Cardiac muscle cell (in vitro differentiated cells and primary cell): ENCODE measurements at regions not wholly inside any gene's neighbourhood (a gene's known extent, or its start where the extent isn't known, plus 50 kb on each side); places are given as distances from the start of the nearest gene placed in this dataset.
A peak's percentile ranks its signal among the peaks of the same experiment; 100 is the strongest.

Source experiments
- DNase-seq, 2 donors: peaks; one replicate each; pipeline versions ENCODE4 v3.0.0 to v3.0.0-alpha.2; 2010 to 2017; ENCODE audit warnings: low read depth in 1 of 2, low spot score in 1 of 2
- H3K27ac ChIP-seq: fragments of 200-600 bp; sonication (generic); 2 replicates; pipeline ENCODE4 v1.5.1; 2016
- H3K27me3 ChIP-seq: fragments of 200-600 bp; sonication (generic); 2 replicates; pipeline ENCODE4 v1.6.0; 2016; ENCODE audit warnings: control low read depth
- H3K36me3 ChIP-seq: fragments of 200-600 bp; sonication (generic); 2 replicates; pipeline ENCODE4 v1.5.1; 2016; ENCODE audit warnings: control low read depth
- H3K4me1 ChIP-seq: fragments of 200-600 bp; sonication (generic); 2 replicates; pipeline ENCODE4 v1.8.1; 2017; ENCODE audit warnings: low read depth, mild to moderate bottlenecking, mixed run types
- H3K4me3 ChIP-seq: fragments of 200-600 bp; sonication (generic); 2 replicates; pipeline ENCODE4 v1.5.1; 2016; ENCODE audit warnings: mild to moderate bottlenecking
- H3K9me3 ChIP-seq: fragments of 200-600 bp; sonication (generic); 2 replicates; pipeline ENCODE4 v1.5.1; 2017; ENCODE audit warnings: low read depth, mild to moderate bottlenecking, control low read depth
- TF ChIP-seq, protein P1 (sequence below): IDR thresholded peaks from 2 replicates; pipeline ENCODE4 v1.5.1; 2012; ENCODE audit warnings: low read depth, mild to moderate bottlenecking, low read length

DNA sequence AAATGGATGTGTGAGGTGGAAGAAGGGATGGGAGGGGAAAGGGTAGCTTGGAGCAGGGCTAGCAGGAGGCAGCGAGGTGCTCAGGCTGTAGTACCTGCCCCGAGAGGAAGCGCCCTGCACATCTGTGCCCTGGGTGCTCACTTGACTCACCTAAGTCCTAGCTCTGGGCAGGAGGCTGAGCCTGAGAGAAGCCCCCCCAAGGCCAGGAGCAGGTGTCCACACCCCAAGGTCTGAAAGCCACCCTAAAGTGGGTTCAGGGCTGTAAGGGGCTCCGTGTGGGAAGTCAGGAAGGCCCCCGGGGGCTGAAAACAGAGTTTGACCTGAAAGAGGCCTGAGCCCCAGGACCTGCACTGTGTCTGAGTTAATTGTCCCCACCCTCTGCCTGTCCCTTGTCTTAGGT is 95.8 kb upstream of the PODXL start:
- TF ChIP-seq, protein P1, sequence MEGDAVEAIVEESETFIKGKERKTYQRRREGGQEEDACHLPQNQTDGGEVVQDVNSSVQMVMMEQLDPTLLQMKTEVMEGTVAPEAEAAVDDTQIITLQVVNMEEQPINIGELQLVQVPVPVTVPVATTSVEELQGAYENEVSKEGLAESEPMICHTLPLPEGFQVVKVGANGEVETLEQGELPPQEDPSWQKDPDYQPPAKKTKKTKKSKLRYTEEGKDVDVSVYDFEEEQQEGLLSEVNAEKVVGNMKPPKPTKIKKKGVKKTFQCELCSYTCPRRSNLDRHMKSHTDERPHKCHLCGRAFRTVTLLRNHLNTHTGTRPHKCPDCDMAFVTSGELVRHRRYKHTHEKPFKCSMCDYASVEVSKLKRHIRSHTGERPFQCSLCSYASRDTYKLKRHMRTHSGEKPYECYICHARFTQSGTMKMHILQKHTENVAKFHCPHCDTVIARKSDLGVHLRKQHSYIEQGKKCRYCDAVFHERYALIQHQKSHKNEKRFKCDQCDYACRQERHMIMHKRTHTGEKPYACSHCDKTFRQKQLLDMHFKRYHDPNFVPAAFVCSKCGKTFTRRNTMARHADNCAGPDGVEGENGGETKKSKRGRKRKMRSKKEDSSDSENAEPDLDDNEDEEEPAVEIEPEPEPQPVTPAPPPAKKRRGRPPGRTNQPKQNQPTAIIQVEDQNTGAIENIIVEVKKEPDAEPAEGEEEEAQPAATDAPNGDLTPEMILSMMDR = no peak
- no peak for DNase-seq
- Histone ChIP-seq H3K27ac (no peak overlapping the region), H3K9me3 (no peaks in the 10 kb centered on the region), H3K4me3 (no peak overlapping the region), H3K27me3 (no peaks in the 10 kb centered on the region), H3K36me3 (no peaks in the 10 kb centered on the region), H3K4me1 (peaks cover 21% of the 10 kb centered on the region)

DNA sequence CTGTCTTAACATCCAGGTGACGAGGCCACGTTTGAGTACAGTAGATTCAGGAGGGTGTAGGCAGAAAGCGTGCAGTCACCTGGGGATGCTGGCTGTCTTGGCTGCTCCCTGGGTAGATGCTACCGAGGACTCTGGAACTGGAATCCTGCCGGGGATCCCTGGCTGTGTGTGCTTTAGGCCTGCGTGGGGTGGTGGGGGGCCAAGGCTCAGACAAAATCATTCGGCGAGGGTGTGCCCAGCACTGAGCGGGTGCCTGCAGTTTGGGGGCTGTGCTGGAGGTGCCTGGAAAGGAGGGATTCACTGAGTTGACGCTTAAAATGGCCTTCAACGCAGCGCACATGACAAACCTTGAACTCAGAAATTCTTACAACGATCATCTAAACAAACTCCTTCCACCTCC is 93.5 kb upstream of the PODXL start:
- Histone ChIP-seq H3K9me3 (no peaks in the 10 kb centered on the region), H3K27me3 (no peaks in the 10 kb centered on the region), H3K27ac (peak overlapping the region; percentile 89), H3K4me1 (peaks cover 21% of the 10 kb centered on the region), H3K36me3 (no peaks in the 10 kb centered on the region), H3K4me3 (no peak overlapping the region)
- TF ChIP-seq, protein P1 = no peak
- no peak for DNase-seq

DNA sequence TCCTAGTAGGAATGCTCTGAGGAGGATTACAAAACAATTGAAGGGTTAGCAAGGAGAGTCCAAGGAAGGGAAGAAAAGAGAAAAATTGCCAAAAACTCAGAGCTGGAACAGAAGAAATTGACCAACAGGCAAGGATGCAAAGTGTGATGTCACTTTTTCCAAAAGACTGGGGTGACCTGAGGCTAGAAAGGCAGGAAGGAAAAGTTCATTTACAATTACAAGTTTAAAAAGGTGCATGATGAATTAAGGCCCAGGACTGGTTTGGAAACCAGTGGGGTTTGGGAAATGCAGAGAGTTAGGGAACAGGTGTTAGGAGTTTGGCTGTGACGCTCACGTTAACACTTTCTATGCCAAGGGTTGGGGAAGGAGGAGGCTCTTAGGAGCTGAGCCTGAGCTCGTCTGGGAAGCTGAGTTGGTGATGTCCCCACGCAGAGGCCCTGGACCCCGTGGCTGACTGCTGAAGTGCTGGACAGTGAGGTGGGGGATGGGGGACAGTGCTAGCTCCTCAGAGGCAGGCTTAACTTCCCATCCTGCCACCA is 92.6 kb upstream of the PODXL start:
- DNase-seq = peak in 1 of 2 donors; percentile 57
- no peaks in the 10 kb centered on the region for H3K27me3 ChIP-seq
- H3K36me3 ChIP-seq = no peaks in the 10 kb centered on the region
- TF ChIP-seq, protein P1 = no peak
- H3K4me1 ChIP-seq = peaks cover 21% of the 10 kb centered on the region
- no peaks in the 10 kb centered on the region for H3K9me3 ChIP-seq
- H3K4me3 ChIP-seq = no peak overlapping the region
- H3K27ac ChIP-seq = peak overlapping the region; percentile 89

DNA sequence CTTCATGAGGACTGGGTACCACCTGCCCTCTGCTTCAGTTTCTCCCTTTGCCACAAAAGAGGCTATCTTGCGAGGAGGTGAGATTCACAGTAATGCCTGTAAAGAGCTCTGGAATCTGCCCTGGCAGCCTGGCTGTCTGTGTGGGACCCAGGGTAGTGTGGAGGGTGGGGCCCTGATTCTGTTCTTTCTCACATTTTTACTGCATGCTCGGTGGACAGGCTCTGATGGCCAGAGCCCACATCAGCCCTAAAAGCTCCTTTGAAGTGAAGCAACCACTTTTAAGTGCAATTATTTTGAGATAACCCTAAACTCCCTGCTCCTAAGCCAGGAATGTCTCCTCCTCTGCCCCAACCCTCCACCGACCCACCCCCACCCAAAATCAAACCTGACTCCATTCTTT is 92.1 kb upstream of the PODXL start:
- peak overlapping the region; percentile 89 for H3K27ac ChIP-seq
- peaks cover 20% of the 10 kb centered on the region for H3K4me1 ChIP-seq
- H3K4me3 ChIP-seq = no peak overlapping the region
- TF ChIP-seq, protein P1 = no peak
- H3K27me3 ChIP-seq = no peaks in the 10 kb centered on the region
- H3K36me3 ChIP-seq = no peaks in the 10 kb centered on the region
- DNase-seq = peak in 1 of 2 donors; percentile 61
- H3K9me3 ChIP-seq = no peaks in the 10 kb centered on the region

DNA sequence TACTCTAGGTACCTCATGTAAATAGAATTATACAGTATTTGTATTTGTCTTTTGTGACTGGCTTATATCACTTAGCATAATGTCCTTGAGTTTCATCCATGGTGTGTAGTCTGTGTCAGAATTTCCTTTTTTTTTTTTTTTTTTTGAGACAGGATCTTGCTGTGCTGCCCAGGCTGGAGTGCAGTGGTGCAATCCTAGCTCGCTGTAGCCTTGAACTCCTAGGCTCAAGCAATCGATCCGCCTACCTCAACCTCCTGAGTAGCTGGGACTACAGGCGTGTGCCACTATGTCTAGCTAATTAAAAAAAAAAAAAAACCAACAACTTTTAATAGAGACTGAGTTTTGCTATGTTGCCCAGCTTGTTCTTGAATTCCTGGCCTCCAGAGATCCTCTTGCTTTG is 89.8 kb upstream of the PODXL start:
- no peak for DNase-seq
- TF ChIP-seq, protein P1 = no peak
- Histone ChIP-seq H3K27me3 (no peaks in the 10 kb centered on the region), H3K4me3 (no peak overlapping the region), H3K4me1 (peaks cover 33% of the 10 kb centered on the region), H3K36me3 (no peaks in the 10 kb centered on the region), H3K9me3 (no peaks in the 10 kb centered on the region), H3K27ac (no peak overlapping the region)

DNA sequence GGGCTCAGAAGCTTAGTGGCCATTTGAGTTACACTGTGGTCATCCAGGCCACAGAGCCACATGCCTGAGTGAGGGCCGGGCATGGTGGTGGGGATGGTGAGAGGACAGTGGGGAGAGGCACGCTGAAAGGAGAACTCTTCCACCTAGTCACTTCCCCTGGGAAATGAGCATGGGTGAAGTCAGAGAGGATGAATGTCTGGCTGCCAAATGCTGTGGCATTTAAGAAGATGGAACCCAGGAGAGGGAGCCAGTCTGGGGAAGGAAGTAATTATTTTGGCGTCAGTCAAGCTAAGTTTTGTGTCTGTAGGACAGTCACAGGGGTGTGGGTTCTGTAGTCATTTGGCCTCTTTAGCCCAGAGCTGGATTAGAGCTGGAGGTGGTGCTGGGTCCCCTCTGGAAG is 86.0 kb upstream of the PODXL start:
- TF ChIP-seq, protein P1 = no peak
- H3K27ac ChIP-seq = peak overlapping the region; percentile 75
- H3K4me3 ChIP-seq = no peak overlapping the region
- H3K4me1 ChIP-seq = peaks cover 33% of the 10 kb centered on the region
- no peak for DNase-seq
- no peaks in the 10 kb centered on the region for H3K36me3 ChIP-seq
- H3K9me3 ChIP-seq = no peaks in the 10 kb centered on the region
- H3K27me3 ChIP-seq = no peaks in the 10 kb centered on the region
